Sigmoid colon (tissue), 6 donors: ENCODE measurements at regions not wholly inside any gene's neighbourhood (a gene's known extent, or its start where the extent isn't known, plus 50 kb on each side); places are given as distances from the start of the nearest gene placed in this dataset.

Experiments
- DNase-seq: peaks from one replicate; pipeline ENCODE4 v3.0.0-alpha.2; 2019
- H3K27ac ChIP-seq, 4 donors: fragments of 200-600 bp; sonication (generic); one replicate each; pipeline ENCODE4 v1.5.1; 2016 to 2019; ENCODE audit warnings: mild to moderate bottlenecking in 1 of 4
- H3K27me3 ChIP-seq, 3 donors: fragments of 200-600 bp; sonication (generic); one replicate each; pipeline ENCODE4 v1.5.1; 2019; ENCODE audit warnings: mild to moderate bottlenecking in 1 of 3
- H3K36me3 ChIP-seq, 4 donors: fragments of 200-600 bp; sonication (generic); one replicate each; pipeline ENCODE4 v1.5.1; 2016 to 2019
- H3K4me1 ChIP-seq, 4 donors: fragments of 200-600 bp; sonication (generic); one replicate each; pipeline ENCODE4 v1.5.1; 2017 to 2019
- H3K4me3 ChIP-seq, 4 donors: fragments of 200-600 bp; sonication (generic); one replicate each; pipeline ENCODE4 v1.5.1; 2017 to 2019; ENCODE audit warnings: mild to moderate bottlenecking in 2 of 4, moderate library complexity in 1 of 4
- H3K9me3 ChIP-seq, 4 donors: fragments of 200-600 bp in 3 of 4; sonication (generic) in 3 of 4; one replicate each; pipeline versions ENCODE4 v1.5.1 to v1.6.1; 2013 to 2019
- EP300 ChIP-seq, 4 donors: sonication (generic); formaldehyde crosslinking; IDR thresholded peaks; one replicate each; pipeline ENCODE4 v1.6.1; 2017; ENCODE audit warnings: antibody characterized with exemption in 4 of 4
- POLR2A ChIP-seq, 2 donors: fragments of 450-650 bp; IDR thresholded peaks; one replicate each; pipeline ENCODE4 v1.6.1; 2016; ENCODE audit warnings: antibody characterized with exemption in 2 of 2, mild to moderate bottlenecking in 2 of 2, moderate library complexity in 2 of 2
- POLR2AphosphoS5 ChIP-seq, 4 donors: sonication (generic); formaldehyde crosslinking; IDR thresholded peaks; one replicate each; pipeline ENCODE4 v1.6.1; 2017; ENCODE audit warnings: antibody characterized with exemption in 4 of 4
- WGBS, 2 donors: extraction: QIAGEN DNeasy Blood & Tissue Kit; methylation state at CpG; one replicate each; pipeline ENCODE4 v1.1.7; 2013; 5-methylcytosine and 5-hydroxymethylcytosine counted together
- intact Hi-C: fragments of 100-400 bp; cut with DNase I; formaldehyde crosslinking; loops from one replicate; pipeline ENCODE4 v1.15.1; 2023
- TF ChIP-seq, protein P1 (sequence below), 4 experiments: fragments of 450-650 bp in 3 of 4; fragments of 200-600 bp in 1 of 4; IDR thresholded peaks; one replicate each; pipeline ENCODE4 v1.5.1; 2016 to 2019; ENCODE audit warnings: antibody characterized with exemption in 4 of 4, mild to moderate bottlenecking in 3 of 4, moderate library complexity in 2 of 4
- donor health status: healthy with polysubstance abuse.
- donor health status: healthy.

DNA sequence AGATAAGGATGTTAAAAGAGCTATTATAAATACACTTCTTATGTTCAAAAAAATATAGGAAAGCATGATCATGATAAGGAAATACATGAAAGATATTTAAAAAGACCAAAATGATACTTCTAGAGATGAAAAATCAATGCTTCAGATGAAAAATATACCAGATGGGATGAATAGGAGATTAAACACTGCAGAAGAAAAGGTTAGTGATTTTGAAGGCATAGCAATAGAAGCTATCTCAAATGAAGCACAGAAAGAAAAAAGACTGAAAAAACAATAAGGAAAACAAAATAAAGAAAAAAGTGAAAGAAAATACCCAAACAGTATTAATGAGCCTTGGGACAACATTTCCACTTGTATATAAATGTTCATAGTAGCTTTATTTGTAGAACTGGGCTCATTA lies 80.7 kb upstream of the LEF1 start:
- Histone ChIP-seq H3K4me1 (no peaks in the 10 kb centered on the region), H3K27ac (no peak overlapping the region), H3K4me3 (no peak overlapping the region), H3K27me3 (no peaks in the 10 kb centered on the region), H3K36me3 (no peaks in the 10 kb centered on the region), H3K9me3 (no peaks in the 10 kb centered on the region)
- DNase-seq = no peak
- no peak for TF ChIP-seq EP300 (IDR thresholded peaks at IDR 0.05)
- TF ChIP-seq, protein P1, sequence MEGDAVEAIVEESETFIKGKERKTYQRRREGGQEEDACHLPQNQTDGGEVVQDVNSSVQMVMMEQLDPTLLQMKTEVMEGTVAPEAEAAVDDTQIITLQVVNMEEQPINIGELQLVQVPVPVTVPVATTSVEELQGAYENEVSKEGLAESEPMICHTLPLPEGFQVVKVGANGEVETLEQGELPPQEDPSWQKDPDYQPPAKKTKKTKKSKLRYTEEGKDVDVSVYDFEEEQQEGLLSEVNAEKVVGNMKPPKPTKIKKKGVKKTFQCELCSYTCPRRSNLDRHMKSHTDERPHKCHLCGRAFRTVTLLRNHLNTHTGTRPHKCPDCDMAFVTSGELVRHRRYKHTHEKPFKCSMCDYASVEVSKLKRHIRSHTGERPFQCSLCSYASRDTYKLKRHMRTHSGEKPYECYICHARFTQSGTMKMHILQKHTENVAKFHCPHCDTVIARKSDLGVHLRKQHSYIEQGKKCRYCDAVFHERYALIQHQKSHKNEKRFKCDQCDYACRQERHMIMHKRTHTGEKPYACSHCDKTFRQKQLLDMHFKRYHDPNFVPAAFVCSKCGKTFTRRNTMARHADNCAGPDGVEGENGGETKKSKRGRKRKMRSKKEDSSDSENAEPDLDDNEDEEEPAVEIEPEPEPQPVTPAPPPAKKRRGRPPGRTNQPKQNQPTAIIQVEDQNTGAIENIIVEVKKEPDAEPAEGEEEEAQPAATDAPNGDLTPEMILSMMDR (IDR thresholded peaks at IDR 0.05) = no peak
- TF ChIP-seq POLR2A (IDR thresholded peaks at IDR 0.05) = no peak
- TF ChIP-seq POLR2AphosphoS5 (IDR thresholded peaks at IDR 0.05) = no peak
- intact Hi-C loops = no loop called here

DNA sequence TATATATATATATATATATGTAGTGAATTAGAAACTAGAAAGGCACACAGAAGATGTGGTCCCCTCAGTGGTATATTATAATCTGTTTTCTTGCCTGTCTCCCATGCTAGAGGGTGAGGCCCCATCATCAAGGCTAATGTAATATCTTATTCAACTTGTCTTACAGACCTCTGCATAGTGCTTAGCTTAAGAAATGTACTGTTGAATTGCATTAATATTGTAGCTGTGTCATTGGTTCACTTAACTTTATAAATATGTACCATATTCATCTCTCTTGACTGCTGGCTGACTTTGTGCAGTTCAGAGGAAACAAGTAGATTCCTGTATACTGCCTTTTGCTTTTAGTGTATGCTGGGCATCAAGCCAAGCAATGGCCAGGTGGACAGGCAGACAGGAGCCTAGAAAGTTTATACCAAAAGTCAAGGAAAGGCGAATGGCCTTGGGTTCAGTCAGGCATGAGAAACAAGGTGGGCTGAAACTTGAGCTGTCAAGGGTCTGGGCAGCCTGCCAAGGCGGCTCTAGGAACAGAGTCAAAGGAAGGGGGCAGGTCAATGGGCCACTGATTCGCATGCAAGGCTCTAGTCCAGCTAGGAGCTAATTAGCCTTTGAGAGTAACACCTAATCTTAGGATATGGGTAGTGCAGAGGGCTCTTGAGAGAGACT lies 78.8 kb upstream of the LEF1 start:
- H3K4me3 ChIP-seq = no peak overlapping the region
- no peaks in the 10 kb centered on the region for H3K9me3 ChIP-seq
- intact Hi-C loops = no loop called here
- WGBS, 2 donors = 48 to 60% methylated on average over 3 of the region's 3 CpGs
- no peak for TF ChIP-seq EP300 (IDR thresholded peaks at IDR 0.05)
- no peak for TF ChIP-seq POLR2A (IDR thresholded peaks at IDR 0.05)
- TF ChIP-seq, protein P1 (IDR thresholded peaks at IDR 0.05) = no peak
- H3K36me3 ChIP-seq = no peaks in the 10 kb centered on the region
- no peaks in the 10 kb centered on the region for H3K4me1 ChIP-seq
- no peak overlapping the region for H3K27ac ChIP-seq
- no peak for DNase-seq
- no peaks in the 10 kb centered on the region for H3K27me3 ChIP-seq

DNA sequence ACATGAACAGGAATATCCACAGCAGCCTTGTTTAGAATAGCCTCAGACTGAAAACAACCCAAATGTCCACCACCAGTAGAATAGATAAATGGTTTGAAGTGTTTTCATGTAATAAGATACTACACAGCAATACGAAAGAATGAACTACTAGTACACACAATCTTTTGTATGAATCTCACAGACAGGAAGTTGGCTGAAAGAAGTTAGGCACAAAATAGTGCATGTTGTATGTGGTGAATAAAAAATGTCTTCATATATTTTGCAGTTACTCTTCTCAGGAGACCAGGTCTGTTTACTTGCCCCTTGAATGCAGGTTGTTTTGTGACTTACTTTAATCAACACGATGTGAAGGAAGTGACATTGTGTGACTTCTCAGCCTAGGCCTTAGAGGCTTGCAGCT lies 75.9 kb upstream of the LEF1 start:
- H3K4me1 ChIP-seq = no peaks in the 10 kb centered on the region
- no peak for TF ChIP-seq EP300 (IDR thresholded peaks at IDR 0.05)
- TF ChIP-seq, protein P1 (IDR thresholded peaks at IDR 0.05) = no peak
- no peak for TF ChIP-seq POLR2A (IDR thresholded peaks at IDR 0.05)
- TF ChIP-seq POLR2AphosphoS5 (IDR thresholded peaks at IDR 0.05) = no peak
- WGBS, 2 donors = 74 to 85% methylated on average over 2 of the region's 2 CpGs
- H3K27ac ChIP-seq = no peak overlapping the region
- intact Hi-C loops = no loop called here
- no peaks in the 10 kb centered on the region for H3K9me3 ChIP-seq
- no peaks in the 10 kb centered on the region for H3K27me3 ChIP-seq
- H3K36me3 ChIP-seq = no peaks in the 10 kb centered on the region
- no peak for DNase-seq
- no peak overlapping the region for H3K4me3 ChIP-seq

DNA sequence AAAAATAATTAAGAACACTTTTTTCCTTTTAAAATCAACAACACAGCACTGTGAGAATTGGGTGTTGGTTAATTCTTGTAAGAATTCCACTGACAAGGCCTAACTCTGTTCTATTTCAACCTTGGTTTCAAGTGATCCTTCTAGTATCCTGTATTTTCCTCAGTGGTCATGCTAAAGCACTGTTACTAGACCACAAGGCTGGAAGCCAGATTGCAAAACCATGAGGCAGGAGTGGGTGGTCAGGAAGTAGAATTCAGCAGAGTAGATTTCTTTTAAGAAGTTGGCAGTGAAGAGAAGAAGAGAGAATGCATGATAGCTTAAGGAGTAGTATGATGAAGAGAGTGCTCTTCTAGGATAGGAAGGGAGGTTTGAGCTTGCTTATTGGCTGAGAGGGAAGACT lies 71.6 kb upstream of the LEF1 start:
- Histone ChIP-seq H3K4me3 (no peak overlapping the region), H3K27me3 (no peaks in the 10 kb centered on the region), H3K36me3 (no peaks in the 10 kb centered on the region), H3K27ac (no peak overlapping the region), H3K4me1 (no peaks in the 10 kb centered on the region), H3K9me3 (no peaks in the 10 kb centered on the region)
- intact Hi-C loops = no loop called here
- no peak for DNase-seq
- TF ChIP-seq EP300 (IDR thresholded peaks at IDR 0.05) = no peak
- TF ChIP-seq POLR2AphosphoS5 (IDR thresholded peaks at IDR 0.05) = no peak
- TF ChIP-seq, protein P1 (IDR thresholded peaks at IDR 0.05) = no peak
- TF ChIP-seq POLR2A (IDR thresholded peaks at IDR 0.05) = no peak

DNA sequence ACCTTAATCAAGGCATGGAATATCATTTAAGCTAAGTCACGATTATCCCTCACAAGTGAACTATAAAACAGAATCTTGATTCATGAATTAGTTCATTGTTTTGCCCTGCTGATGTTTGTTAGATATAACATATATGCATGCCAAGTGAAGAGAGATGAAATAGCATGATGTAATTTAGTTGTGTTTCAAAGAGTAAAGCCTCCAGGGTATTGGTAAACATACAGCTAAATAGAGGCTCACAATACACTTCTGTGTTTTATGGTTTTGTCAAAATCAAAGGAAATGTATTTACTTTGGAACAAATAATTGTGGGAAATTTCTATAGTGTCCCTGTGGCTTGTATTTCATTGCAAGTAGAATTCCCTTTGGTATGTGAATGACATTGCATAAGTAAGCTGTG lies 69.0 kb upstream of the LEF1 start:
- intact Hi-C loops = no loop called here
- Histone ChIP-seq H3K27me3 (no peaks in the 10 kb centered on the region), H3K4me3 (no peak overlapping the region), H3K9me3 (no peaks in the 10 kb centered on the region), H3K27ac (no peak overlapping the region), H3K36me3 (no peaks in the 10 kb centered on the region), H3K4me1 (no peaks in the 10 kb centered on the region)
- TF ChIP-seq POLR2A (IDR thresholded peaks at IDR 0.05) (no peak), POLR2AphosphoS5 (IDR thresholded peaks at IDR 0.05) (no peak), EP300 (IDR thresholded peaks at IDR 0.05) (no peak)
- TF ChIP-seq, protein P1 (IDR thresholded peaks at IDR 0.05) = no peak
- 51 to 66% methylated on average over 1 of the region's 1 CpG for WGBS, 2 donors
- no peak for DNase-seq
